PC-3 (cell line): ENCODE measurements at regions not wholly inside any gene's neighbourhood (a gene's known extent, or its start where the extent isn't known, plus 50 kb on each side); places are given as distances from the start of the nearest gene placed in this dataset.

Experiments used
- ATAC-seq: fragments of 200-7000 bp; cut with Tn5 transposase; 2 replicates; pipeline ENCODE4 v1.9.1; 2020; ENCODE audit warnings: mild to moderate bottlenecking, moderate library complexity
- BruUV-seq: library from RNA; stranded (reverse); fragments of 400-500 nt; replicated peaks from 2 replicates; lab custom pipeline; 2021; lab: Mats Ljungman, UMichigan
- CTCF ChIA-PET: fragments of 300-600 bp; sonication (Branson Sonifier 250); formaldehyde crosslinking; loops from one replicate; lab custom pipeline; 2022; ENCODE audit warnings: antibody characterized with exemption; lab: Charles Lee
- POLR2A ChIA-PET: fragments of 300-600 bp; sonication (Branson Sonifier 250); formaldehyde crosslinking; loops from one replicate; lab custom pipeline; 2022; ENCODE audit warnings: antibody characterized with exemption; ENCODE audit not compliant: unreplicated experiment; lab: Charles Lee
- DNase-seq: peaks from one replicate; pipeline ENCODE4 v3.0.0-alpha.2; 2015
- H2AFZ ChIP-seq: fragments of 300-600 bp; sonication (generic); 2 replicates; pipeline ENCODE4 v1.6.0; 2016; ENCODE audit warnings: antibody characterized with exemption, low read length
- H3F3A ChIP-seq: fragments of 300-600 bp; sonication (generic); one replicate; pipeline ENCODE4 v1.6.0; 2017; ENCODE audit warnings: antibody characterized with exemption, low read length, control low read depth, mild to moderate bottlenecking; ENCODE audit not compliant: unreplicated experiment
- H3K27ac ChIP-seq: fragments of 300-600 bp; sonication (generic); 2 replicates; pipeline ENCODE4 v1.5.1; 2016; ENCODE audit warnings: mild to moderate bottlenecking, low read length
- H3K27me3 ChIP-seq: fragments of 300-600 bp; sonication (generic); 2 replicates; pipeline ENCODE4 v1.6.1; 2016; ENCODE audit warnings: low read length, mixed read lengths
- H3K36me3 ChIP-seq: fragments of 300-600 bp; sonication (generic); 2 replicates; pipeline ENCODE4 v1.6.1; 2016; ENCODE audit warnings: low read depth, mixed run types, low read length, mixed read lengths
- H3K4me1 ChIP-seq: fragments of 300-600 bp; sonication (generic); 2 replicates; pipeline ENCODE4 v1.5.1; 2016; ENCODE audit warnings: low read length; ENCODE audit not compliant: insufficient read depth
- H3K4me2 ChIP-seq: fragments of 300-600 bp; sonication (generic); 2 replicates; pipeline ENCODE4 v1.6.0; 2016; ENCODE audit warnings: low read length
- H3K4me3 ChIP-seq: fragments of 300-600 bp; sonication (generic); 2 replicates; pipeline ENCODE4 v1.5.1; 2016; ENCODE audit warnings: mild to moderate bottlenecking, low read length, mixed read lengths
- H3K79me2 ChIP-seq: fragments of 300-600 bp; sonication (generic); 2 replicates; pipeline ENCODE4 v1.6.1; 2017; ENCODE audit warnings: low read length, mixed read lengths
- H3K9ac ChIP-seq: fragments of 300-600 bp; sonication (generic); 2 replicates; pipeline ENCODE4 v1.6.0; 2016; ENCODE audit warnings: mild to moderate bottlenecking, low read length
- H3K9me2 ChIP-seq: fragments of 300-600 bp; sonication (generic); replicated peaks from 2 replicates; pipeline ENCODE4 v1.6.1; 2016; ENCODE audit warnings: mixed run types, low read length, mixed read lengths
- H3K9me3 ChIP-seq: fragments of 300-600 bp; sonication (generic); 2 replicates; pipeline ENCODE4 v1.6.1; 2016; ENCODE audit warnings: low read length, mixed read lengths
- H4K20me1 ChIP-seq: fragments of 300-600 bp; sonication (generic); 2 replicates; pipeline ENCODE4 v1.6.1; 2016; ENCODE audit warnings: low read length, mixed read lengths
- EZH2 ChIP-seq: fragments of 300-600 bp; sonication (generic); IDR thresholded peaks from one replicate; pipeline ENCODE4 v1.6.1; 2017; ENCODE audit warnings: antibody characterized with exemption, mild to moderate bottlenecking, low read length; ENCODE audit not compliant: unreplicated experiment
- EZH2phosphoT487 ChIP-seq: fragments of 300-600 bp; sonication (generic); IDR thresholded peaks from 2 replicates; pipeline ENCODE4 v1.6.1; 2018; ENCODE audit warnings: mild to moderate bottlenecking, antibody characterized with exemption, low read length, borderline replicate concordance
- intact Hi-C: fragments of 100-400 bp; cut with micrococcal nuclease; formaldehyde crosslinking; loops from 2 replicates; pipeline ENCODE4 v1.9.0; 2023
- TF ChIP-seq, protein P1 (sequence below): fragments of 300-600 bp; sonication (generic); conservative IDR thresholded peaks from 2 replicates; pipeline ENCODE4 v1.5.1; 2017; ENCODE audit warnings: antibody characterized with exemption, low read depth, mild to moderate bottlenecking, low read length

DNA sequence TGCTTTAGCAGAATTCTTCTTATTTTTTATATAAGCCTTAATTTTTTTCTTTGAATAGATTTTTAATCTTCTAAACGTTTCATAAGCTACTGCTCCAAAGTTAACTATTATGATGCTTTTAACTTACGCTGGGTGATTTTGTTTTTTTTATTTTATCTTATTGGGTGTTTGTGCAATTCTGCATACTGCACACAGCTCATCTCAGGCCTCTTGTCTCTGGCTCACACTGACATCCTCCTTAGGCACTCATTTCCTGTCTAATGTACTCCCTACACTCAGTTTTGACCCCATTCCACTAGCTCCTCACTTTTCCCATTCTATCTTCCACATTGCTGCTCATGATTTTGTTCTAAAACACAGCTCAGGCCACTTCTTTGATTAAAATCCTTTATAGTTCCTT lies 111.9 kb upstream of the MAP9 start:
- TF ChIP-seq, protein P1, sequence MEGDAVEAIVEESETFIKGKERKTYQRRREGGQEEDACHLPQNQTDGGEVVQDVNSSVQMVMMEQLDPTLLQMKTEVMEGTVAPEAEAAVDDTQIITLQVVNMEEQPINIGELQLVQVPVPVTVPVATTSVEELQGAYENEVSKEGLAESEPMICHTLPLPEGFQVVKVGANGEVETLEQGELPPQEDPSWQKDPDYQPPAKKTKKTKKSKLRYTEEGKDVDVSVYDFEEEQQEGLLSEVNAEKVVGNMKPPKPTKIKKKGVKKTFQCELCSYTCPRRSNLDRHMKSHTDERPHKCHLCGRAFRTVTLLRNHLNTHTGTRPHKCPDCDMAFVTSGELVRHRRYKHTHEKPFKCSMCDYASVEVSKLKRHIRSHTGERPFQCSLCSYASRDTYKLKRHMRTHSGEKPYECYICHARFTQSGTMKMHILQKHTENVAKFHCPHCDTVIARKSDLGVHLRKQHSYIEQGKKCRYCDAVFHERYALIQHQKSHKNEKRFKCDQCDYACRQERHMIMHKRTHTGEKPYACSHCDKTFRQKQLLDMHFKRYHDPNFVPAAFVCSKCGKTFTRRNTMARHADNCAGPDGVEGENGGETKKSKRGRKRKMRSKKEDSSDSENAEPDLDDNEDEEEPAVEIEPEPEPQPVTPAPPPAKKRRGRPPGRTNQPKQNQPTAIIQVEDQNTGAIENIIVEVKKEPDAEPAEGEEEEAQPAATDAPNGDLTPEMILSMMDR, result no peak
- TF ChIP-seq EZH2, result no peak
- no peak for TF ChIP-seq EZH2phosphoT487
- intact Hi-C loops, result no loop called here
- Histone ChIP-seq H3K79me2 (no peaks in the 10 kb centered on the region), H3K27me3 (no peaks in the 10 kb centered on the region), H3K36me3 (no peaks in the 10 kb centered on the region), H3K4me2 (no peak overlapping the region), H4K20me1 (no peaks in the 10 kb centered on the region), H2AFZ (no peak overlapping the region), H3K4me1 (no peaks in the 10 kb centered on the region), H3K4me3 (no peak overlapping the region), H3F3A (no peaks in the 10 kb centered on the region), H3K9me3 (no peaks in the 10 kb centered on the region), H3K9ac (no peak overlapping the region), H3K9me2 (no peaks in the 10 kb centered on the region), H3K27ac (no peak overlapping the region)
- no peak for DNase-seq
- ChIA-PET CTCF (no interaction called here), POLR2A (no interaction called here)
- no TSS peak for BruUV-seq
- no peak for ATAC-seq

DNA sequence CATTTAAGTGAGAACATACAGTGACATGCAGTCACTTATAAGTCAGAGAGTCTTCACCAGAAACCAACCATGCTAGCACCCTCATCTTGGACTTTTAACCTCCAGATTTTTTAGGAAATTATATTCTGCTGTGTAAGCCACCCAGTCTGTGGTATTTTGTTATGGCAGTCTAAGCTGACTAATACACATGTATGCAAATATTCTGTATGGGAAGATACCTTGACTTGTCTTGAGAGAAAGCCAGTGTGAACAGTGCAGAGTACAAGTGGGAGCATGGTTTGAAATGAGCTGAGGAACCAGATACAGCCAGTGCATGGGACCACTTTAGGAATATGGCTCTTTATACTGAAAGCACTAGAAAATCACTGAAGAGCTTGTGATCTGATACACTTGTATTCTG lies 110.4 kb upstream of the MAP9 start:
- H2AFZ ChIP-seq, result no peak overlapping the region
- H3K4me3 ChIP-seq, result no peak overlapping the region
- no peak overlapping the region for H3K4me2 ChIP-seq
- no peak for TF ChIP-seq EZH2phosphoT487
- TF ChIP-seq, protein P1, result no peak
- TF ChIP-seq EZH2, result no peak
- ATAC-seq (no peak), DNase-seq (no peak)
- no peaks in the 10 kb centered on the region for H3F3A ChIP-seq
- ChIA-PET CTCF (no interaction called here), POLR2A (no interaction called here)
- intact Hi-C loops, result no loop called here
- H4K20me1 ChIP-seq, result no peaks in the 10 kb centered on the region
- BruUV-seq, result no TSS peak
- no peaks in the 10 kb centered on the region for H3K36me3 ChIP-seq
- H3K79me2 ChIP-seq, result no peaks in the 10 kb centered on the region
- H3K4me1 ChIP-seq, result no peaks in the 10 kb centered on the region
- H3K27ac ChIP-seq, result no peak overlapping the region
- H3K27me3 ChIP-seq, result no peaks in the 10 kb centered on the region
- no peaks in the 10 kb centered on the region for H3K9me3 ChIP-seq
- H3K9me2 ChIP-seq, result no peaks in the 10 kb centered on the region
- H3K9ac ChIP-seq, result no peak overlapping the region

DNA sequence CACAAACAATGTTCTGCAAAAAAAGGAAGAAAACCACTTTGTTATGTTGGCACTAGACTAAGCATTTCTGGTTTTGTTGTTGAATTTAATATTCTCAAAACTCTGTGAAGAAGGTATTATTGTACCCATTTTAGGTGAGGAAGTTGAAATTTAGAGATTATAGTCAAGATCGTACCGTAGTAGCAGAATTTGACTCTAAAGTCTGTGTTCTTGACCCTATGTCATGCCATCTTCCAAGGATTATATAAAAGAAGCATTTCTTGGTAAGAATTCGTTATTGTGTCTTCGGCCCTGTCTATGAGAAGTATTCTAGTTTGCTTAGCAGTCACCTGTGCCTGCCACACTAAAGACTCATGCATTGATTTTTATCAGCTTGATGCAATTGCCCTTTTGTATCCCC lies 104.4 kb upstream of the MAP9 start:
- no peak for DNase-seq
- no peak for ATAC-seq
- no peaks in the 10 kb centered on the region for H3K36me3 ChIP-seq
- no peak overlapping the region for H3K4me2 ChIP-seq
- H4K20me1 ChIP-seq, result no peaks in the 10 kb centered on the region
- no peaks in the 10 kb centered on the region for H3F3A ChIP-seq
- intact Hi-C loops, result no loop called here
- CTCF ChIA-PET, result interaction anchor here (0.6 kb wide), 1 partner anchor 229 kb away, joined by 4 read pairs; no protein-coding TSS in a partner anchor
- TF ChIP-seq EZH2phosphoT487, result no peak
- TF ChIP-seq, protein P1, result no peak
- no peak for TF ChIP-seq EZH2
- H3K9ac ChIP-seq, result no peak overlapping the region
- POLR2A ChIA-PET, result no interaction called here
- no peaks in the 10 kb centered on the region for H3K9me3 ChIP-seq
- no peak overlapping the region for H3K27ac ChIP-seq
- no peaks in the 10 kb centered on the region for H3K27me3 ChIP-seq
- no TSS peak for BruUV-seq
- no peak overlapping the region for H3K4me3 ChIP-seq
- no peaks in the 10 kb centered on the region for H3K79me2 ChIP-seq
- H3K4me1 ChIP-seq, result no peaks in the 10 kb centered on the region
- no peaks in the 10 kb centered on the region for H3K9me2 ChIP-seq
- no peak overlapping the region for H2AFZ ChIP-seq
